ENCODE measurements at regions not wholly inside any gene's neighbourhood (a gene's known extent, or its start where the extent isn't known, plus 50 kb on each side); places are given as distances from the start of the nearest gene placed in this dataset.

DNA sequence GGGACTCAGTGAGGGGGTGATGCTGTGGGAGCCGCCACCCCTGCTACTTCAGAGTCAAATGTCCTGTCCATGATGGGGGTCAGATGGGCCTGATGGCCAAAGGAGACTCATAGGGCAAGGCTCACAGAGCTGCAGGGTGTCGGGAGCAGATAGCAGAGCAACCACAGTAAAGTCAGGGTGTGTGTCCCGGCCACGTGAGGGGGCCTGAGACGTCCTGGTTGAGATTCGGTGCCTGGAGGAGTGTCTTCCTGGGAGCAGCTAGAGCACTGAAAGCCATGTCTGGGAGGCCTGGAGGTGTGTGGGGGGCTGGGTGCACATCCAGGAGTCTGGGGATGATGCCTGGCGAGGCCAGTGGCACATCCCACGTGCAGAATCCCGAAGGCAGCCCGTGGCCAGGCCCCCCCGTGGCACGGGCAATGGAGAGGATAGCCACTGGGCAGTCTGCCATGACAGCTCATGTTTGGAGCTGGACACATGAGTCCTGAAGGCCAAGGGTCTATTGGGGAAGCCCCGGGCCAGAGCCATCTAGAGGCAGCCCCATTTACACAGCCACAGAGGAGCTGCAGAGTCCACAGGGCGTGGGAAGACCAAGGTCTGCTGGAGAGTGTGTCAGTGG is 308.0 kb upstream of the SFSWAP start:
- Histone ChIP-seq H3K27me3 (ENCODE audit: insufficient read depth, poor library complexity, severe bottlenecking) (no peaks in the 10 kb centered on the region), H3K27ac (replicated peaks) (no peak overlapping the region), H3K4me3 (replicated peaks; ENCODE audit: insufficient read depth, low read length) (no peak overlapping the region)
- DNase-seq (ENCODE audit: low read depth in 1 of 2, low spot score in 1 of 2) = no peak
- TF ChIP-seq, protein P1, sequence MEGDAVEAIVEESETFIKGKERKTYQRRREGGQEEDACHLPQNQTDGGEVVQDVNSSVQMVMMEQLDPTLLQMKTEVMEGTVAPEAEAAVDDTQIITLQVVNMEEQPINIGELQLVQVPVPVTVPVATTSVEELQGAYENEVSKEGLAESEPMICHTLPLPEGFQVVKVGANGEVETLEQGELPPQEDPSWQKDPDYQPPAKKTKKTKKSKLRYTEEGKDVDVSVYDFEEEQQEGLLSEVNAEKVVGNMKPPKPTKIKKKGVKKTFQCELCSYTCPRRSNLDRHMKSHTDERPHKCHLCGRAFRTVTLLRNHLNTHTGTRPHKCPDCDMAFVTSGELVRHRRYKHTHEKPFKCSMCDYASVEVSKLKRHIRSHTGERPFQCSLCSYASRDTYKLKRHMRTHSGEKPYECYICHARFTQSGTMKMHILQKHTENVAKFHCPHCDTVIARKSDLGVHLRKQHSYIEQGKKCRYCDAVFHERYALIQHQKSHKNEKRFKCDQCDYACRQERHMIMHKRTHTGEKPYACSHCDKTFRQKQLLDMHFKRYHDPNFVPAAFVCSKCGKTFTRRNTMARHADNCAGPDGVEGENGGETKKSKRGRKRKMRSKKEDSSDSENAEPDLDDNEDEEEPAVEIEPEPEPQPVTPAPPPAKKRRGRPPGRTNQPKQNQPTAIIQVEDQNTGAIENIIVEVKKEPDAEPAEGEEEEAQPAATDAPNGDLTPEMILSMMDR (IDR thresholded peaks at IDR 0.05; ENCODE audit: insufficient read depth, low read length) = no peak
- TF ChIP-seq POLR2AphosphoS5 (IDR thresholded peaks at IDR 0.05; ENCODE audit: low read depth) (no peak), REST (IDR thresholded peaks at IDR 0.05; ENCODE audit: insufficient replicate concordance, low read depth) (no peak), SPI1 (IDR thresholded peaks at IDR 0.05; ENCODE audit: borderline replicate concordance, low read depth) (no peak), GABPA (IDR thresholded peaks at IDR 0.05; ENCODE audit: low read depth) (no peak)

DNA sequence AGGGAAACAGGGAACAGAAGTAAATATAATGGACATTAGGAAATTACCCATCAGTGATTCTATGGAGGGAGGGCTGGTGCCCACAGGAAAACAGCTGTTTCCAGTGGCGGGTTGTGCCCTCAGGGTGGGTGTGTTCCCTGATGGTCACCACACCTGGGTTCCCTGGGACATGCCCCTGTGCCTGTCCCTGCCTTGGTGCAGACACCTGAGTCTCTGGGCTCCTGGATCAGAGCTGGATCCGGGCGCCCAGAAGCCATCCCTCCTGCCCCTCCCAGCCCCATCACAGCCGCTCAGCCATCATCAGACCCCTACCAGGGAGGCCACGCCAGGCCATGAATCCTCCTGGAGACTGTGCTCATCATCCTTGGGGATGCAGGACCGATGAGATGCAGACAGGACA is 307.2 kb upstream of the SFSWAP start:
- TF ChIP-seq GABPA (IDR thresholded peaks at IDR 0.05; ENCODE audit: low read depth) (no peak), REST (IDR thresholded peaks at IDR 0.05; ENCODE audit: insufficient replicate concordance, low read depth) (no peak), SPI1 (IDR thresholded peaks at IDR 0.05; ENCODE audit: borderline replicate concordance, low read depth) (no peak), POLR2AphosphoS5 (IDR thresholded peaks at IDR 0.05; ENCODE audit: low read depth) (no peak)
- TF ChIP-seq, protein P1 (IDR thresholded peaks at IDR 0.05; ENCODE audit: insufficient read depth, low read length) = no peak
- Histone ChIP-seq H3K27me3 (ENCODE audit: insufficient read depth, poor library complexity, severe bottlenecking) (no peaks in the 10 kb centered on the region), H3K27ac (replicated peaks) (no peak overlapping the region), H3K4me3 (replicated peaks; ENCODE audit: insufficient read depth, low read length) (no peak overlapping the region)
- no peak for DNase-seq (ENCODE audit: low read depth in 1 of 2, low spot score in 1 of 2)

DNA sequence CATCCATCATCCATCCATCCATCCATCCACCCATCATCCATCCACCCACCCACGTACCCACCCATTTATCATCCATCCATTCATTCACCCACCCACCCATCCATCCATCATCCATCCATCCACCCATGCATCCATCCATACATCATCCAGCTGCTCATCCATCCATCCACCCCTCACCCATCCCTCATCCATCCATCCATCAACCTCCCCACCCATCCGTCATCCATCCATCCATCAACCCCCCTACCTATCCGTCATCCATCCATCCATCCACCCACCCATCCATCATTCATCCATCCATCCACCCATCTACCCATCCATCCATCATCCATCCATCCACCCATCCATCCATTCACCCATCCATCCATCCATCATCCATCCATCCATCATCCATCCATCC is 306.2 kb upstream of the SFSWAP start:
- Histone ChIP-seq H3K27me3 (ENCODE audit: insufficient read depth, poor library complexity, severe bottlenecking) (no peaks in the 10 kb centered on the region), H3K4me3 (replicated peaks; ENCODE audit: insufficient read depth, low read length) (no peak overlapping the region), H3K27ac (replicated peaks) (no peak overlapping the region)
- no peak for DNase-seq (ENCODE audit: low read depth in 1 of 2, low spot score in 1 of 2)
- TF ChIP-seq REST (IDR thresholded peaks at IDR 0.05; ENCODE audit: insufficient replicate concordance, low read depth) = no peak
- TF ChIP-seq SPI1 (IDR thresholded peaks at IDR 0.05; ENCODE audit: borderline replicate concordance, low read depth) = no peak
- TF ChIP-seq, protein P1 (IDR thresholded peaks at IDR 0.05; ENCODE audit: insufficient read depth, low read length) = no peak
- no peak for TF ChIP-seq POLR2AphosphoS5 (IDR thresholded peaks at IDR 0.05; ENCODE audit: low read depth)
- TF ChIP-seq GABPA (IDR thresholded peaks at IDR 0.05; ENCODE audit: low read depth) = no peak
